ENCODE measurements at regions not wholly inside any gene's neighbourhood (a gene's known extent, or its start where the extent isn't known, plus 50 kb on each side); places are given as distances from the start of the nearest gene placed in this dataset.

DNA sequence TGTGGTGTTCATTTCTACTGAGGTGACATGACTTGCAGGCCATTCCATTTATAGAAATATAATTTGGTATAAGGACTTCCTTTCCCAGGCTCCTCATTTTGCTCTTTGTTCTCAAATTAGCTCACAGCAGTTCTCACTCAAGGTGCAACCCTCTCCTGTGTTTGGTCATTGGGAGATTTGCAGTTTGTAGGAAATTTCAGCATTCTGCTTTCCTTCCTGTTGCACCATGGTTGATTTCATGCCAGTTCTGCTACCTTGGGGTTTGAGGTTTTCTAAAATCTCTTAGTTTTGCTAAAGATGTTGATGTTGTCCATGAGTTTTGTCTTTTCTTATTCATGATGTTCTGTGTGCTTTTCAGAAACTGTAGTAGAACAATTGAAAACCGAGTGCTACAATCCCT lies 65.7 kb upstream of the PROK2 start:
- TF ChIP-seq, protein P1, sequence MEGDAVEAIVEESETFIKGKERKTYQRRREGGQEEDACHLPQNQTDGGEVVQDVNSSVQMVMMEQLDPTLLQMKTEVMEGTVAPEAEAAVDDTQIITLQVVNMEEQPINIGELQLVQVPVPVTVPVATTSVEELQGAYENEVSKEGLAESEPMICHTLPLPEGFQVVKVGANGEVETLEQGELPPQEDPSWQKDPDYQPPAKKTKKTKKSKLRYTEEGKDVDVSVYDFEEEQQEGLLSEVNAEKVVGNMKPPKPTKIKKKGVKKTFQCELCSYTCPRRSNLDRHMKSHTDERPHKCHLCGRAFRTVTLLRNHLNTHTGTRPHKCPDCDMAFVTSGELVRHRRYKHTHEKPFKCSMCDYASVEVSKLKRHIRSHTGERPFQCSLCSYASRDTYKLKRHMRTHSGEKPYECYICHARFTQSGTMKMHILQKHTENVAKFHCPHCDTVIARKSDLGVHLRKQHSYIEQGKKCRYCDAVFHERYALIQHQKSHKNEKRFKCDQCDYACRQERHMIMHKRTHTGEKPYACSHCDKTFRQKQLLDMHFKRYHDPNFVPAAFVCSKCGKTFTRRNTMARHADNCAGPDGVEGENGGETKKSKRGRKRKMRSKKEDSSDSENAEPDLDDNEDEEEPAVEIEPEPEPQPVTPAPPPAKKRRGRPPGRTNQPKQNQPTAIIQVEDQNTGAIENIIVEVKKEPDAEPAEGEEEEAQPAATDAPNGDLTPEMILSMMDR (IDR thresholded peaks at IDR 0.05; ENCODE audit: extremely low read depth in 1 of 2, insufficient read depth in 1 of 2, low read depth in 1 of 2, low read length in 2 of 2), result no peak
- no peak for TF ChIP-seq POLR2AphosphoS5 (IDR thresholded peaks at IDR 0.05; ENCODE audit: insufficient read depth, low read depth, low read length)
- TF ChIP-seq EZH2 (IDR thresholded peaks at IDR 0.05; ENCODE audit: borderline replicate concordance, low read depth, low read length, severe bottlenecking), result no peak
- no peak for TF ChIP-seq POLR2A (IDR thresholded peaks at IDR 0.05; ENCODE audit: low read depth, low read length)

Measured in endothelial cell of umbilical vein (primary cell).